ENCODE measurements at regions not wholly inside any gene's neighbourhood (a gene's known extent, or its start where the extent isn't known, plus 50 kb on each side); places are given as distances from the start of the nearest gene placed in this dataset.

GRCh38 chr11:28674433-28675103 lies 566.4 kb downstream of the METTL15 start:
- peak; percentile 36 for TF ChIP-seq CTCF (IDR thresholded peaks at IDR 0.05; ENCODE audit: insufficient read depth, low read length, poor library complexity, severe bottlenecking)
- no peak for TF ChIP-seq EZH2phosphoT487 (conservative IDR thresholded peaks at IDR 0.05; ENCODE audit: low read length)

Data from SU-DHL-6 (cell line).